Epithelial cell of proximal tubule (primary cell): ENCODE measurements at regions not wholly inside any gene's neighbourhood (a gene's known extent, or its start where the extent isn't known, plus 50 kb on each side); places are given as distances from the start of the nearest gene placed in this dataset.

ENCODE experiments used
- DNase-seq: peaks from one replicate; pipeline ENCODE4 v3.0.0-alpha.2; 2011; ENCODE audit warnings: low read depth
- H3K4me3 ChIP-seq: 2 replicates; pipeline ENCODE4 v1.5.1; 2011; ENCODE audit warnings: low read depth, mild to moderate bottlenecking, low read length
- TF ChIP-seq, protein P1 (sequence below): conservative IDR thresholded peaks from 2 replicates; pipeline ENCODE4 v1.5.1; 2012; ENCODE audit warnings: low read depth, mild to moderate bottlenecking, low read length

DNA sequence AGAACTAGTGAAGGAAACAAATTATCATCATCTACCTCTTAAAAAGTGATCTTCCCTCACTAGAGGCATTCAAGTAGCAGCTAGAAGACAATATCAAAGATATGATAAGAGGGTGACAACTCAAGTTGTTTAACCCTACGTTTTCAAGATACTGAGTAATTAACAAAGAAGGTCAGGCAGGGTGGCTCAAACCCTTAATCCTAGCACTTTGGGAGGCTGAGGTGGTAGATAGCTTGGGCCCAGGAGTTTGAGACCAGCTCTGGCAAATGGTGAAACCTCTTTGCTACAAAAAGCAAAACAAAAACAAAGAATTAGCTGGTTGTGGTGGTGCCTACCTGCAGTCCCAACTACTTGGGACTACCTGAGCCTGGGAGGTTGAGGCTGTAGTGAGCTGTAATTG is 408.2 kb upstream of the TUSC1 start:
- TF ChIP-seq, protein P1, sequence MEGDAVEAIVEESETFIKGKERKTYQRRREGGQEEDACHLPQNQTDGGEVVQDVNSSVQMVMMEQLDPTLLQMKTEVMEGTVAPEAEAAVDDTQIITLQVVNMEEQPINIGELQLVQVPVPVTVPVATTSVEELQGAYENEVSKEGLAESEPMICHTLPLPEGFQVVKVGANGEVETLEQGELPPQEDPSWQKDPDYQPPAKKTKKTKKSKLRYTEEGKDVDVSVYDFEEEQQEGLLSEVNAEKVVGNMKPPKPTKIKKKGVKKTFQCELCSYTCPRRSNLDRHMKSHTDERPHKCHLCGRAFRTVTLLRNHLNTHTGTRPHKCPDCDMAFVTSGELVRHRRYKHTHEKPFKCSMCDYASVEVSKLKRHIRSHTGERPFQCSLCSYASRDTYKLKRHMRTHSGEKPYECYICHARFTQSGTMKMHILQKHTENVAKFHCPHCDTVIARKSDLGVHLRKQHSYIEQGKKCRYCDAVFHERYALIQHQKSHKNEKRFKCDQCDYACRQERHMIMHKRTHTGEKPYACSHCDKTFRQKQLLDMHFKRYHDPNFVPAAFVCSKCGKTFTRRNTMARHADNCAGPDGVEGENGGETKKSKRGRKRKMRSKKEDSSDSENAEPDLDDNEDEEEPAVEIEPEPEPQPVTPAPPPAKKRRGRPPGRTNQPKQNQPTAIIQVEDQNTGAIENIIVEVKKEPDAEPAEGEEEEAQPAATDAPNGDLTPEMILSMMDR: no peak

DNA sequence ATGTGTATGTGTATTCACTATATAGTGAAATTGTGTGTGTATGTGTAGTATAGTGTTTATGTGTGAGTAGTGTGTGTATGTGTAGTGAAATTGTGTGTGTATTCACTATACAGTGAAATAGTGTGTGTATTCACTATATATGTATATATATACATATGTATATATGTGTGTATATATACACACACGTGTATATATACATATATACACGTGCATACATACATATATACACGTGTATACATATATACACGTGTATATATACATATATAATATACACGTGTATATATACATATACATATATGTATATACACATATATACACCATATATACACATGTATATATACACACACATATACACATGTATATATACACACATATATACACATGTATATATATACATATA is 403.6 kb upstream of the TUSC1 start:
- TF ChIP-seq, protein P1: no peak
- no peak overlapping the region for H3K4me3 ChIP-seq
- no peak for DNase-seq

More for the DNA sequence above, 408.2 kb upstream of the TUSC1 start:
- no peak for DNase-seq
- H3K4me3 ChIP-seq: no peak overlapping the region

DNA sequence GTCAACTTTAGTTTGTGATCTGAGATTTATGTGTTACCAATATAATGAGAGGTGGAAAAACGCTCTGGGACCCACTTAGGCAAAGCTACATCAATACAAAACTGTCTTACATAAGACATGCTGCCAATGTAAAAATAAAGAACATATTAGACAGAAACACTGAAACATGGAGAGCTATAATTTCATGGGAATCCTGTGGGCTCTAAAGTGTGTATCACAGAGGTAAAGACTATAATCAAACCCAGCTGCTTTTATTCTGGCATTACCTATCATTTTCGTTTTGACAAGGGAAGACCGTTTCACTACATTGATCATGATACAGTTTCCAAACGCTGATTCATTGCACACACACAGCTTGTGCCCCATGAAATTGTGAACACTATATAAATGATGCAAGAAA is 400.5 kb upstream of the TUSC1 start:
- TF ChIP-seq, protein P1: no peak
- H3K4me3 ChIP-seq: no peak overlapping the region
- no peak for DNase-seq

DNA sequence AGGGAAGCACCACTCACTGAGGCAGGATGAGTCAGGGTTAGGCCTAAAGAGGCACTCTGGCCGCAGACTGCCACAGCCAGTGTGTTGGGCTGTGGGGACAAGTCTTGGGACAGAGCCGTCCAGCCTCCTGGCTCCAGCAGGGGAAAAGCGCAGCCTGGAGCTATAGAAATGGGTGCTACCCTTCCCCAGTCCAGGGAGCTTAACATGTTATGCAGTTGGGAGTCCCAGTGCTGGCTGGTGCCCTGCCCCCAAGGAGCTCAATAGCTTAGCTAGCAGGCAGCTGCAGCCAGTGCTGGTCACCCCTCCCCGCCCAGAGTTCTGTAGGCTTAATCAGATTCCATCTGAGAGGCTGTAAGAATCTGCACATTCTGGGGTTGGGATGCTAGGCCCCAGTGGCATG is 399.6 kb upstream of the TUSC1 start:
- DNase-seq: no peak
- TF ChIP-seq, protein P1: no peak
- H3K4me3 ChIP-seq: no peak overlapping the region

DNA sequence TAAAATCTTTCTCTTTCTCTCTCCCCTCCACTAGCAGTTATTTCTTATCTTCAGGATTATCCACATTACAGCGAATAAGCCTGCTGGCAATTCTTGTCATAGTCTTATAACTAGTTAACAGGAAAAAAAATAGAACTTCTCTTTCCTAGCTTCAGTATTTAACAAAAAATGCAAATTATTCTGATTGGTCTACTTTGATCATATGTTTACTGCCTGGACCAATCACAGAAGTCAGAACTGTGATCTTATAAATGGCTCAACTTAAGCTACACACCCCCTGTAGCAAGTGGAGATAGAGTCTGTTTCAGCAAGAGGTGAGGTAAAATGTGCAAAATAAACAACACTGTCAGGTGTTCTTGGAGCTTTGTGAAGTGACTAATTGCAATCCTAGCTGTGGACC is 389.4 kb upstream of the TUSC1 start:
- TF ChIP-seq, protein P1: no peak
- no peak overlapping the region for H3K4me3 ChIP-seq
- DNase-seq: no peak

DNA sequence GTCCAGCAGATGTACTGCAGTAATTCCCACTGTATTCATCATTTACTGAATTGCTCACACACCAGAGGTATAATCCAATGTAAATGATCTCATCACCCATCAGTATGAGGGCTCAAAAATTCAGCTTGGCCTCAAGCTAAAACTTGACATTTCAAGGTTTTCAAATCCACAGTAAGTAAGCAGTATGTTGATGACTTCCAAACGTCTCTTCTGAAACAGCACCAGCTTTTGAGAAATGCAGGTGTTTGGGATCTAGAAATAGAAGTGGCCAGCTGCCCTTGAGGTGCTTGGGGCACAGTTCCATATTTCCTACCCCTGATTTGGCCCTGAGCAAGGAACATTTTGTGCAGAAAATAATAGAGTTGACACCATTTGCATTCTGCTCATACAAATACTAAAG is 388.0 kb upstream of the TUSC1 start:
- no peak overlapping the region for H3K4me3 ChIP-seq
- TF ChIP-seq, protein P1: no peak

DNA sequence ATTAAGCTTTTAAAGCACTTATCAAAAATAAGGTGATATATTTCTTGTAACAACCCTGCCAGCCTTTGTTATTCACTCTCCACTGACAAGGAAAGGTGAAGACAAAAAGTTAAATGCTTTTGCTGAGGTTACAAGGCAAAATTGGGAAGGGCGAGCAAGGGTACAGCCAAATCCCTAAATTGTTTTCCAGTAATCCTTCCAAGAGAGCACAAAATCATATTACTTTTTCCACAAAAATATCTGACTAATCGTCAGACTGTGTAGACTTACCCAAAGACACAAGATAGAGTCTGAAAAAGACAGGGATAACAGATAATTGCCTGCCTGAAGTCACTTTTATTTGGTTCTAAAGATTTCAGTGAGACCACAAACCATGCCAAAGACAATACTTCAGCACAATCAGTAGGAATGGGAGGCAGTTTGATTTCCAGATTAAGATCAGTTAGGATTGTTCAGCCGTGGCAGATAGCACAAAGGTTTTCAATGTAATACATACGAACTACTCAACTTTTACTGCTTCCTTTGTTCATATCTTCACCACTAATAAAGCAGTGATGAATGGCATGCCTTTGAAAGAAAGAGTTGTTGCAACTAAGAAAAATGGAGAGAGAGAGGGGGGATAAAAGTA is 383.8 kb upstream of the TUSC1 start:
- no peak overlapping the region for H3K4me3 ChIP-seq
- no peak for DNase-seq
- TF ChIP-seq, protein P1: no peak

More for the DNA sequence above, 388.0 kb upstream of the TUSC1 start:
- no peak for DNase-seq
